Mesenchymal stem cell (in vitro differentiated cells and primary cell): ENCODE measurements at regions not wholly inside any gene's neighbourhood (a gene's known extent, or its start where the extent isn't known, plus 50 kb on each side); places are given as distances from the start of the nearest gene placed in this dataset.
A peak's percentile ranks its signal among the peaks of the same experiment; 100 is the strongest.

Experiments
- DNase-seq: peaks from one replicate; pipeline ENCODE4 v3.0.0-alpha.2; 2013
- H2AFZ ChIP-seq: one replicate; pipeline ENCODE4 v1.6.1; 2013; ENCODE audit warnings: low read depth, mild to moderate bottlenecking, control low read depth, inconsistent platforms, low read length, moderate library complexity
- H2AK5ac ChIP-seq: 2 replicates; pipeline ENCODE4 v1.6.1; 2013; ENCODE audit warnings: low read length, moderate library complexity, mild to moderate bottlenecking, inconsistent platforms; ENCODE audit not compliant: severe bottlenecking
- H2BK120ac ChIP-seq: one replicate; pipeline ENCODE4 v1.6.1; 2013; ENCODE audit warnings: low read depth, mild to moderate bottlenecking, inconsistent platforms, low read length, moderate library complexity
- H2BK12ac ChIP-seq, 2 experiments: one replicate each; pipeline ENCODE4 v1.6.1; 2013; ENCODE audit warnings: inconsistent platforms in 2 of 2, low read length in 2 of 2, mild to moderate bottlenecking in 2 of 2, moderate library complexity in 2 of 2, control low read depth in 1 of 2
- H2BK15ac ChIP-seq: one replicate; pipeline ENCODE4 v1.6.1; 2013; ENCODE audit warnings: mild to moderate bottlenecking, low read depth, inconsistent platforms; ENCODE audit not compliant: poor library complexity, severe bottlenecking
- H2BK5ac ChIP-seq: 2 replicates; pipeline ENCODE4 v1.6.1; 2013; ENCODE audit warnings: low read depth, mild to moderate bottlenecking, low read length, control low read depth, inconsistent platforms; ENCODE audit not compliant: poor library complexity, severe bottlenecking
- H3K14ac ChIP-seq, 2 experiments: one replicate each; pipeline ENCODE4 v1.6.1; 2013; ENCODE audit warnings: inconsistent platforms in 2 of 2, low read length in 2 of 2, control low read depth in 1 of 2, mild to moderate bottlenecking in 1 of 2, moderate library complexity in 1 of 2
- H3K18ac ChIP-seq, 2 experiments: one replicate each; pipeline ENCODE4 v1.6.1; 2013; ENCODE audit warnings: inconsistent platforms in 2 of 2, low read length in 2 of 2, control low read depth in 1 of 2, low read depth in 1 of 2, mild to moderate bottlenecking in 1 of 2
- H3K23ac ChIP-seq, 2 experiments: one replicate each; pipeline ENCODE4 v1.6.1; 2013; ENCODE audit warnings: inconsistent platforms in 2 of 2, low read length in 2 of 2, mild to moderate bottlenecking in 2 of 2, moderate library complexity in 2 of 2, control low read depth in 1 of 2
- H3K27ac ChIP-seq: 2 replicates; pipeline ENCODE4 v1.5.1; 2013; ENCODE audit warnings: mild to moderate bottlenecking, moderate library complexity, low read length, control low read depth, inconsistent platforms; ENCODE audit not compliant: poor library complexity, severe bottlenecking
- H3K27me3 ChIP-seq, 2 experiments: 2 replicates each; pipeline versions ENCODE4 v1.6.1 to v1.7.0; 2013; ENCODE audit warnings: low read length in 2 of 2, mild to moderate bottlenecking in 2 of 2, moderate library complexity in 2 of 2, control low read depth in 1 of 2, inconsistent platforms in 1 of 2; ENCODE audit not compliant: control insufficient read depth in 1 of 2, insufficient read depth in 1 of 2
- H3K36me3 ChIP-seq, 2 experiments: 2 replicates each; pipeline versions ENCODE4 v1.6.1 to v1.7.0; 2013; ENCODE audit warnings: low read length in 2 of 2, control low read depth in 1 of 2, inconsistent platforms in 1 of 2, low read depth in 1 of 2, mild to moderate bottlenecking in 1 of 2; ENCODE audit not compliant: insufficient read depth in 2 of 2, control insufficient read depth in 1 of 2
- H3K4ac ChIP-seq, 2 experiments: one replicate each; pipeline ENCODE4 v1.6.1; 2013; ENCODE audit warnings: inconsistent platforms in 2 of 2, low read length in 2 of 2, mild to moderate bottlenecking in 2 of 2, moderate library complexity in 2 of 2, control low read depth in 1 of 2, low read depth in 1 of 2
- H3K4me1 ChIP-seq: 2 replicates; pipeline ENCODE4 v1.6.1; 2013; ENCODE audit warnings: low read depth, low read length, control low read depth; ENCODE audit not compliant: control insufficient read depth, insufficient read depth
- H3K4me2 ChIP-seq: 2 replicates; pipeline ENCODE4 v1.6.1; 2013; ENCODE audit warnings: low read length, mild to moderate bottlenecking, inconsistent platforms; ENCODE audit not compliant: poor library complexity, severe bottlenecking
- H3K4me3 ChIP-seq, 2 experiments: 2 replicates each; pipeline versions ENCODE4 v1.5.1 to v1.7.0; 2013; ENCODE audit warnings: low read length in 2 of 2, mild to moderate bottlenecking in 2 of 2, control low read depth in 1 of 2, low read depth in 1 of 2; ENCODE audit not compliant: insufficient read depth in 1 of 2
- H3K79me1 ChIP-seq: replicated peaks from 2 replicates; pipeline ENCODE4 v1.6.1; 2013; ENCODE audit warnings: mild to moderate bottlenecking, control low read depth, low read length, inconsistent platforms; ENCODE audit not compliant: poor library complexity, severe bottlenecking
- H3K9ac ChIP-seq: 2 replicates; pipeline ENCODE4 v1.7.0; 2013; ENCODE audit warnings: mild to moderate bottlenecking, low read length, moderate library complexity
- H3K9me3 ChIP-seq: 2 replicates; pipeline ENCODE4 v1.7.0; 2013; ENCODE audit warnings: mild to moderate bottlenecking, low read length; ENCODE audit not compliant: control insufficient read depth
- H4K8ac ChIP-seq: one replicate; pipeline ENCODE4 v1.6.1; 2013; ENCODE audit warnings: inconsistent platforms, mild to moderate bottlenecking, low read length, moderate library complexity
- H4K91ac ChIP-seq: one replicate; pipeline ENCODE4 v1.6.1; 2013; ENCODE audit warnings: mild to moderate bottlenecking, low read length, inconsistent platforms
- WGBS: methylation state at CpG from one replicate; pipeline ENCODE4 v1.1.7; 2013; ENCODE audit warnings: mixed read lengths; 5-methylcytosine and 5-hydroxymethylcytosine counted together

DNA sequence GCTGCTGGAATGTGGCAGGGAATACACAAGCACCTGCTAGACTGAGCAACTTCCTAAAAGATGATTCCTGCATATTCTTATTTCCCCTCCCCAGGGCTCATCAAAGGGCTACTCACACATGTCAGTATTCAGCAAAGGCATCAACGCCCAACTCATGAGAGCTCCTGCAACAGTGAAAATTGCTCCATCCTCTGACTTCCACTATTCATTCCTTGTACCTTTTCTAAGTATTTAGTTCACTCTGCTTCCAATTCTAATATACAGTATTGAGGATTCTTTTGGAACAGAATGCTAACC, 84.1 kb downstream of the SCN11A start:
- Histone ChIP-seq H3K23ac (no peak overlapping the region), H2BK5ac (no peak overlapping the region), H3K4me3 (no peak overlapping the region), H4K8ac (no peak overlapping the region), H2BK120ac (no peak overlapping the region), H2AFZ (no peak overlapping the region), H4K91ac (no peak overlapping the region), H3K14ac (no peak overlapping the region), H3K4me2 (no peak overlapping the region), H3K9ac (peak overlapping the region; percentile 49), H3K79me1 (no peaks in the 10 kb centered on the region), H3K36me3 (no peaks in the 10 kb centered on the region), H3K4ac (no peak overlapping the region), H2BK12ac (no peak overlapping the region), H3K9me3 (peaks cover 13% of the 10 kb centered on the region), H3K4me1 (no peaks in the 10 kb centered on the region), H3K27ac (no peak overlapping the region), H3K18ac (no peak overlapping the region), H3K27me3 (peaks cover 0 to 15% of the 10 kb centered on the region in 2 experiments), H2AK5ac (no peak overlapping the region), H2BK15ac (no peak overlapping the region)
- 55% methylated on average over 1 of the region's 1 CpG for WGBS
- DNase-seq: no peak

DNA sequence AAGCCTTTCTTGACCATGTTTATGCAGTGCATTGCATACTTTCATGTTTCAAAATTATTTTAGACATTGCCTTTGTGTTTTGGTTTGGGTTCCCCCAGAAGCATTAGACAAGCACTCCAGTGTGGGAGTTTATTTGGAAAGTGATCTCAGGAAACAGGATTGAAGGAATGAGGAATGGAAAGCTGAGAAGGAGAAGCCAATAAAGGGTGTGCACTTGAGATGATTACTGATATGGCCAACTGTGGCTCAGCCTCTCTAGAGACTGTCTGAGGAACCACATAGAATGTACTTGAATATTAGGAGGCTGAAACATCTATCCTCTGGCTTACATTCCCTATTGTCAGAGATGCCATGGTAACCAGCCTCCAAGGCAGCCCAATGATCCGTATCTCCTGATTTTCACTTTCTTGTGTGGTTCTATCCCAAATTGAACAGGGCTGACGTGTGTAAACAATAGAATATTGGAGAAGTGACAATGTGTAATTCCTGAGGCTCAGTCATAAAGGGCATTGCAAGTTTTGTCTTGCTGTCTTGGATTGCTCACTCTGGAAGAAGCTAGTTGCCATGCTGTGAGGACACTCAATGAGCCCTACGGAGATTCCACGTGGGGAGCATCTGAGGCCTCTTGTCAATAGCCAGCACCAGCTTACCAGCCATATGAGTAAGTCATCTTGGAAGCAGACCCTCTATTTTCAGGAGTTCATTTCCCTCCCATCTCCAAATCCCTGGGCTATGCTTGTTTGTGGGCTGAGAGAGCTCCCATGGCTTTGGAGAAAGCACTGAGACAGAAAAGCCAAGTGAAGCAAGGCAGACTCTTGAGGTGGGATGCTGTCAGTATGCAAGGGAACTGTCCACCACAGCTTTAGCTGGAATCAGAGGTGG, 84.7 kb downstream of the SCN11A start:
- no peak for DNase-seq
- Histone ChIP-seq H2BK12ac (no peak overlapping the region), H3K23ac (no peak overlapping the region), H4K8ac (no peak overlapping the region), H2AFZ (no peak overlapping the region), H2BK120ac (no peak overlapping the region), H3K9me3 (peaks cover 13% of the 10 kb centered on the region), H3K9ac (peak overlapping the region; percentile 49), H3K27ac (no peak overlapping the region), H2BK5ac (no peak overlapping the region), H3K36me3 (no peaks in the 10 kb centered on the region), H3K14ac (no peak overlapping the region), H3K4me1 (no peaks in the 10 kb centered on the region), H2AK5ac (no peak overlapping the region), H3K79me1 (no peaks in the 10 kb centered on the region), H3K4me3 (no peak overlapping the region), H3K18ac (no peak overlapping the region), H3K4ac (no peak overlapping the region), H2BK15ac (no peak overlapping the region), H4K91ac (no peak overlapping the region), H3K4me2 (no peak overlapping the region), H3K27me3 (peaks cover 0 to 10% of the 10 kb centered on the region in 2 experiments)
- WGBS: 85% methylated on average over 4 of the region's 4 CpGs

DNA sequence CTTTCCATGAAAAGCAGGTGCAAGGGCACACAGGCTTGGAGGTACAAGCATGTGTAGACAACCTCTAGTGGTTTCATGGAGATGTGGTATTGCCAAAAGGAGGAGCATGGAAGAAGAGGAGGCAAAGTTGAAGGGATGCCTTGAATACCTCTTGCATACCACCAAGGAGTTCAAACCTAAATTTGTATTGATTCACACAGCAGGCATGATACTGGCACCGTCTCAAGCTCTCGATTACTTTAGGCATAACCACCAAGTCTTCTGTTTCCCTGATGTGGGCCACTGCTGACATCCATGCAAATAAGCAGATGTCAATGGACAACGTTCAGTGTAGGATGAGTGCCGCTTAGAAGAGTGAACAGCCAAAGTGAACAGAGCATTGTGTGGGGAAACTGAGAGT, 87.1 kb downstream of the SCN11A start:
- Histone ChIP-seq H4K91ac (no peak overlapping the region), H3K9ac (no peak overlapping the region), H3K9me3 (peaks cover 13% of the 10 kb centered on the region), H2AK5ac (no peak overlapping the region), H3K27me3 (peaks cover 0 to 9% of the 10 kb centered on the region in 2 experiments), H2AFZ (no peak overlapping the region), H2BK5ac (no peak overlapping the region), H3K36me3 (no peaks in the 10 kb centered on the region), H3K14ac (no peak overlapping the region), H3K4me3 (no peak overlapping the region), H3K18ac (no peak overlapping the region), H3K23ac (no peak overlapping the region), H3K79me1 (no peaks in the 10 kb centered on the region), H2BK12ac (no peak overlapping the region), H2BK15ac (no peak overlapping the region), H3K4ac (no peak overlapping the region), H3K4me1 (no peaks in the 10 kb centered on the region), H3K27ac (no peak overlapping the region), H3K4me2 (no peak overlapping the region), H2BK120ac (no peak overlapping the region), H4K8ac (no peak overlapping the region)
- over 99% methylated on average over 4 of the region's 4 CpGs for WGBS
- DNase-seq: no peak

DNA sequence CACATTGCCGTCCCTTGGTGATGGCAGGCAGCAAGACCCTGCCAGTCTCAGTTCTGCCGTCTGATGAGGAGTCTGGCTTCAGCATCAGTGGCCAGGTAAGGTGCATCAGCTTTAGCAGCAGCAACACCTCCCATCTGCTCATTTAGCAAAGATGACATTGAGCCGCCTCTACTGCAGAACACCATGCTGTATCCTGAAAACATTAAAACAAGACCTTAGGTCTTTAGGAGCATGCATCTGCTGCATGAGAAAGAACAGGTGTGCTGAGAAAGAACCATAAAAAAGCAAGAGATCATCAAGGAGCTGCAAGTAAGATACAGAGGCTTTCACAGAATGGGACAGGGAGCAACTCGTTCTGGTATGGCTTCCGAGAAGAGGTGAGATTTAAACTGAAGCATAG, 87.5 kb downstream of the SCN11A start:
- Histone ChIP-seq H2BK5ac (no peak overlapping the region), H2AFZ (no peak overlapping the region), H3K18ac (no peak overlapping the region), H3K79me1 (no peaks in the 10 kb centered on the region), H3K4me3 (no peak overlapping the region), H3K27ac (no peak overlapping the region), H3K4me2 (no peak overlapping the region), H2BK15ac (no peak overlapping the region), H3K27me3 (peaks cover 0 to 9% of the 10 kb centered on the region in 2 experiments), H3K9me3 (peaks cover 13% of the 10 kb centered on the region), H2BK120ac (no peak overlapping the region), H2AK5ac (no peak overlapping the region), H3K23ac (no peak overlapping the region), H3K9ac (no peak overlapping the region), H4K8ac (no peak overlapping the region), H4K91ac (no peak overlapping the region), H3K36me3 (no peaks in the 10 kb centered on the region), H3K4me1 (no peaks in the 10 kb centered on the region), H3K14ac (no peak overlapping the region), H3K4ac (no peak overlapping the region), H2BK12ac (no peak overlapping the region)
- 94% methylated on average over 5 of the region's 5 CpGs for WGBS
- DNase-seq: no peak
